Type B pancreatic cell (in vitro differentiated cells): ENCODE measurements at regions not wholly inside any gene's neighbourhood (a gene's known extent, or its start where the extent isn't known, plus 50 kb on each side); places are given as distances from the start of the nearest gene placed in this dataset.

Source experiments
- DNase-seq: peaks from one replicate; pipeline ENCODE4 v3.0.0; 2021; ENCODE audit warnings: mixed read lengths; ENCODE audit not compliant: unreplicated experiment; ENCODE audit errors: extremely low spot score
- H3K27ac Mint-ChIP-seq: 2 replicates; pipeline ENCODE4 v1.8.0; 2021; ENCODE audit warnings: mild to moderate bottlenecking, mixed read lengths
- H3K27me3 Mint-ChIP-seq: 2 replicates; pipeline ENCODE4 v1.8.0; 2021; ENCODE audit warnings: mixed read lengths
- H3K36me3 Mint-ChIP-seq: 2 replicates; pipeline ENCODE4 v1.8.0; 2021; ENCODE audit warnings: mixed read lengths
- H3K4me1 Mint-ChIP-seq: one replicate; pipeline ENCODE4 v1.8.0; 2021; ENCODE audit warnings: mixed read lengths; ENCODE audit not compliant: unreplicated experiment
- H3K4me3 Mint-ChIP-seq: 2 replicates; pipeline ENCODE4 v1.8.0; 2021; ENCODE audit warnings: mild to moderate bottlenecking, mixed read lengths
- H3K9me3 Mint-ChIP-seq: 2 replicates; pipeline ENCODE4 v1.8.0; 2021; ENCODE audit warnings: mixed read lengths
- CTCF ChIP-seq: fragments of 200-600 bp; sonication (generic); conservative IDR thresholded peaks from 2 replicates; pipeline ENCODE4 v1.5.0; 2021; ENCODE audit warnings: antibody characterized with exemption, mild to moderate bottlenecking

- no peaks in the 10 kb centered on the region for H3K4me1 Mint-ChIP-seq
- H3K4me3 Mint-ChIP-seq = no peak overlapping the region
- no peak for TF ChIP-seq CTCF
- no peak for DNase-seq
- H3K27me3 Mint-ChIP-seq = peaks cover 6% of the 10 kb centered on the region
- H3K9me3 Mint-ChIP-seq = no peaks in the 10 kb centered on the region
- H3K27ac Mint-ChIP-seq = no peak overlapping the region
- H3K36me3 Mint-ChIP-seq = no peaks in the 10 kb centered on the region
These were observed 65.2 kb upstream of the DIO3 start for GRCh38 chr14:101495827-101496775.

- Mint-ChIP-seq H3K36me3 (no peaks in the 10 kb centered on the region), H3K27ac (no peak overlapping the region), H3K4me3 (no peak overlapping the region), H3K27me3 (peaks cover 6% of the 10 kb centered on the region), H3K9me3 (no peaks in the 10 kb centered on the region), H3K4me1 (no peaks in the 10 kb centered on the region)
- TF ChIP-seq CTCF = no peak
- DNase-seq = no peak
These were observed 64.3 kb upstream of the DIO3 start for GRCh38 chr14:101496776-101497683.

GRCh38 chr14:101497684-101498525, 63.4 kb upstream of the DIO3 start:
- TF ChIP-seq CTCF = no peak
- Mint-ChIP-seq H3K27me3 (peaks cover 6% of the 10 kb centered on the region), H3K36me3 (no peaks in the 10 kb centered on the region), H3K9me3 (no peaks in the 10 kb centered on the region), H3K4me1 (no peaks in the 10 kb centered on the region), H3K27ac (no peak overlapping the region), H3K4me3 (no peak overlapping the region)
- DNase-seq = no peak

GRCh38 chr14:101498526-101498860, 62.8 kb upstream of the DIO3 start:
- Mint-ChIP-seq H3K9me3 (no peaks in the 10 kb centered on the region), H3K4me1 (no peaks in the 10 kb centered on the region), H3K27ac (no peak overlapping the region), H3K4me3 (no peak overlapping the region), H3K36me3 (no peaks in the 10 kb centered on the region), H3K27me3 (peaks cover 6% of the 10 kb centered on the region)
- no peak for DNase-seq
- no peak for TF ChIP-seq CTCF

- Mint-ChIP-seq H3K36me3 (no peaks in the 10 kb centered on the region), H3K27me3 (peaks cover 6% of the 10 kb centered on the region), H3K4me3 (no peak overlapping the region), H3K9me3 (no peaks in the 10 kb centered on the region), H3K4me1 (no peaks in the 10 kb centered on the region), H3K27ac (no peak overlapping the region)
- TF ChIP-seq CTCF = no peak
- no peak for DNase-seq
These were observed 62.2 kb upstream of the DIO3 start for GRCh38 chr14:101499080-101499479.
